ENCODE measurements at regions not wholly inside any gene's neighbourhood (a gene's known extent, or its start where the extent isn't known, plus 50 kb on each side); places are given as distances from the start of the nearest gene placed in this dataset.

DNA sequence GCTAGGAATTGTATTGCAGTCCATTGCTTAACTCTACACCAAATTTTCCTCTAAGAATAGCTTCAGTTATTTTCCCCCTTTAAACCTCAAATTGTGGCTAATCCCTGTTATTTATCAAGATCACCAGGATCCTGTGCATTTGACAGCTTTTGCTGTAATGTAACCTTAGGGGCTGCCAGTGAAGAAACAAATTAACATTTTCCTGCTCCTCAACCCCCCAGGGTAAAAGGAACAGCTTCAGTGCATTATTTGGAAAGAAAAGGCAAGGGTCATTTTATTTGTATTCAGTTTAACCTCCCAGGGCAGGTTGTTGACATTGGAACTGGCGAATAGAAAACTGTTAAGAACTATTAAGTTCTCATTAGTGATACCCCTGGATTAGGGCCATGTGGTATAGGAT lies 57.0 kb downstream of the PCDH20 start:
- H3K4me3 ChIP-seq (ENCODE audit: control insufficient read depth, low read depth, low read length) = no peak overlapping the region
- DNase-seq (ENCODE audit: low read depth) = no peak
- no peak for TF ChIP-seq CTCF (conservative IDR thresholded peaks at IDR 0.05; ENCODE audit: control insufficient read depth, insufficient read depth, low read depth, low read length)

GRCh38 chr13:61350341-61350740 lies 65.3 kb downstream of the PCDH20 start:
- no peak overlapping the region for H3K4me3 ChIP-seq (ENCODE audit: control insufficient read depth, low read depth, low read length)
- no peak for TF ChIP-seq CTCF (conservative IDR thresholded peaks at IDR 0.05; ENCODE audit: control insufficient read depth, insufficient read depth, low read depth, low read length)
- DNase-seq (ENCODE audit: low read depth) = no peak

- no peak overlapping the region for H3K4me3 ChIP-seq (ENCODE audit: control insufficient read depth, low read depth, low read length)
- TF ChIP-seq CTCF (conservative IDR thresholded peaks at IDR 0.05; ENCODE audit: control insufficient read depth, insufficient read depth, low read depth, low read length) = no peak
- DNase-seq (ENCODE audit: low read depth) = no peak
Measured at GRCh38 chr13:61339054-61339621, 76.5 kb downstream of the PCDH20 start.

- no peak for DNase-seq (ENCODE audit: low read depth)
- no peak overlapping the region for H3K4me3 ChIP-seq (ENCODE audit: control insufficient read depth, low read depth, low read length)
Measured at GRCh38 chr13:61316647-61317046, 99.0 kb downstream of the PCDH20 start.

GRCh38 chr13:61294467-61295191 lies 121.0 kb downstream of the PCDH20 start:
- H3K4me3 ChIP-seq (ENCODE audit: control insufficient read depth, low read depth, low read length) = no peak overlapping the region
- DNase-seq (ENCODE audit: low read depth) = no peak
- TF ChIP-seq CTCF (conservative IDR thresholded peaks at IDR 0.05; ENCODE audit: control insufficient read depth, insufficient read depth, low read depth, low read length) = no peak

More at GRCh38 chr13:61316647-61317046, 99.0 kb downstream of the PCDH20 start:
- no peak for TF ChIP-seq CTCF (conservative IDR thresholded peaks at IDR 0.05; ENCODE audit: control insufficient read depth, insufficient read depth, low read depth, low read length)

- H3K4me3 ChIP-seq (ENCODE audit: control insufficient read depth, low read depth, low read length) = no peak overlapping the region
- no peak for TF ChIP-seq CTCF (conservative IDR thresholded peaks at IDR 0.05; ENCODE audit: control insufficient read depth, insufficient read depth, low read depth, low read length)
- no peak for DNase-seq (ENCODE audit: low read depth)
Measured at GRCh38 chr13:61286148-61286745, 129.4 kb downstream of the PCDH20 start.
